ENCODE measurements at regions not wholly inside any gene's neighbourhood (a gene's known extent, or its start where the extent isn't known, plus 50 kb on each side); places are given as distances from the start of the nearest gene placed in this dataset.

GRCh38 chr21:40976198-40977109, 129.5 kb upstream of the DSCAM start:
- dilution Hi-C loops (cut with HindIII; ENCODE audit: low sequenced_read_pairs, unreplicated experiment) (no loop called here), intact Hi-C loops (cut with micrococcal nuclease) (no loop called here), in situ Hi-C loops (cut with MboI; ENCODE audit: low sequenced_read_pairs) (no loop called here)
- Histone ChIP-seq H4K91ac (ENCODE audit: insufficient read depth, low read depth, low read length) (no peak overlapping the region), H4K20me1 (ENCODE audit: insufficient read depth, low read length) (no peaks in the 10 kb centered on the region), H2BK5ac (ENCODE audit: low read depth, low read length, poor library complexity, severe bottlenecking) (no peak overlapping the region), H3K27ac (ENCODE audit: insufficient read depth, low read length) (no peak overlapping the region), H3K23ac (ENCODE audit: low read depth, low read length) (no peak overlapping the region), H2AFZ (replicated peaks; ENCODE audit: low read length, poor library complexity) (no peak overlapping the region), H4K8ac (ENCODE audit: low read depth in 2 of 2, low read length in 2 of 2) (no peak overlapping the region), H3K9me3 (ENCODE audit: control insufficient read depth, insufficient read depth, low read length) (peaks cover 18% of the 10 kb centered on the region), H3K9ac (ENCODE audit: low read depth, low read length) (no peak overlapping the region), H3K4me1 (ENCODE audit: control insufficient read depth, insufficient read depth, low read length) (no peaks in the 10 kb centered on the region), H3K9me1 (ENCODE audit: insufficient read depth, low read length) (no peaks in the 10 kb centered on the region), H2AK9ac (replicated peaks; ENCODE audit: low read depth, low read length, poor library complexity) (no peak overlapping the region), H3K4me2 (ENCODE audit: low read depth, low read length) (no peak overlapping the region), H3K4me3 (ENCODE audit: insufficient read depth, low read depth, low read length) (no peak overlapping the region), H3K79me1 (ENCODE audit: low read depth in 1 of 2, low read length in 2 of 2) (no peaks in the 10 kb centered on the region), H3K27me3 (ENCODE audit: control insufficient read depth, insufficient read depth, low read length) (no peaks in the 10 kb centered on the region), H3K36me3 (ENCODE audit: control insufficient read depth, insufficient read depth, low read length) (no peaks in the 10 kb centered on the region), H2BK120ac (ENCODE audit: low read depth, low read length) (no peak overlapping the region), H4K5ac (ENCODE audit: low read depth, low read length) (no peak overlapping the region), H2BK15ac (ENCODE audit: low read depth, low read length) (no peak overlapping the region), H3K18ac (ENCODE audit: low read depth, low read length) (no peak overlapping the region), H2BK20ac (ENCODE audit: low read depth, low read length) (no peak overlapping the region), H3K56ac (ENCODE audit: extremely low read depth, insufficient read depth, low read length) (no peak overlapping the region), H3K14ac (replicated peaks; ENCODE audit: low read depth, low read length) (no peak overlapping the region), H3K4ac (ENCODE audit: low read depth, low read length) (no peak overlapping the region), H2AK5ac (ENCODE audit: low read depth, low read length) (no peak overlapping the region)
- ChIA-PET POLR2A (ENCODE audit: unreplicated experiment) (no interaction called here), CTCF (no interaction called here)
- no TSS peak for BruUV-seq (replicated peaks)
- TF ChIP-seq, protein P1, sequence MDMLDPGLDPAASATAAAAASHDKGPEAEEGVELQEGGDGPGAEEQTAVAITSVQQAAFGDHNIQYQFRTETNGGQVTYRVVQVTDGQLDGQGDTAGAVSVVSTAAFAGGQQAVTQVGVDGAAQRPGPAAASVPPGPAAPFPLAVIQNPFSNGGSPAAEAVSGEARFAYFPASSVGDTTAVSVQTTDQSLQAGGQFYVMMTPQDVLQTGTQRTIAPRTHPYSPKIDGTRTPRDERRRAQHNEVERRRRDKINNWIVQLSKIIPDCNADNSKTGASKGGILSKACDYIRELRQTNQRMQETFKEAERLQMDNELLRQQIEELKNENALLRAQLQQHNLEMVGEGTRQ (IDR thresholded peaks at IDR 0.05; ENCODE audit: low read depth, low read length), result no peak
- TF ChIP-seq CHD1 (IDR thresholded peaks at IDR 0.05; ENCODE audit: low read depth, low read length) (no peak), NFE2L2 (IDR thresholded peaks at IDR 0.05; ENCODE audit: low read depth, low read length) (no peak)
- TF ChIP-seq, protein P2, sequence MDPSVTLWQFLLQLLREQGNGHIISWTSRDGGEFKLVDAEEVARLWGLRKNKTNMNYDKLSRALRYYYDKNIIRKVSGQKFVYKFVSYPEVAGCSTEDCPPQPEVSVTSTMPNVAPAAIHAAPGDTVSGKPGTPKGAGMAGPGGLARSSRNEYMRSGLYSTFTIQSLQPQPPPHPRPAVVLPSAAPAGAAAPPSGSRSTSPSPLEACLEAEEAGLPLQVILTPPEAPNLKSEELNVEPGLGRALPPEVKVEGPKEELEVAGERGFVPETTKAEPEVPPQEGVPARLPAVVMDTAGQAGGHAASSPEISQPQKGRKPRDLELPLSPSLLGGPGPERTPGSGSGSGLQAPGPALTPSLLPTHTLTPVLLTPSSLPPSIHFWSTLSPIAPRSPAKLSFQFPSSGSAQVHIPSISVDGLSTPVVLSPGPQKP (IDR thresholded peaks at IDR 0.05; ENCODE audit: borderline replicate concordance, low read depth, low read length), result no peak
- DNase-seq (no peak), ATAC-seq (ENCODE audit: low read depth) (no peak)
